GM21717 (cell line): ENCODE measurements at regions not wholly inside any gene's neighbourhood (a gene's known extent, or its start where the extent isn't known, plus 50 kb on each side); places are given as distances from the start of the nearest gene placed in this dataset.
"Not testable (repeated sequence)": the region's sequence is repeated elsewhere in the genome, so short reads cannot be mapped to it uniquely, and the experiment has no call there.

Experiments
- ATAC-seq: cut with Tn5 transposase; IDR thresholded peaks from one replicate; pipeline ENCODE4 v1.9.1; 2021; ENCODE audit warnings: mild to moderate bottlenecking, moderate library complexity; ENCODE audit not compliant: unreplicated experiment

GRCh38 chr6:97449444-97449966 is 166.5 kb upstream of the MMS22L start:
- ATAC-seq: no peak

- ATAC-seq: no peak
Measured at GRCh38 chr6:97450087-97450486, 167.1 kb upstream of the MMS22L start.

GRCh38 chr6:97456070-97456469 is 173.1 kb upstream of the MMS22L start:
- ATAC-seq: no peak

- ATAC-seq: no peak
Measured at GRCh38 chr6:97459535-97459934, 176.5 kb upstream of the MMS22L start.

- no peak for ATAC-seq
Measured at GRCh38 chr6:97459986-97460385, 177.0 kb upstream of the MMS22L start.

- ATAC-seq: no peak
Measured at GRCh38 chr6:97460394-97461080, 177.5 kb upstream of the MMS22L start.

- no peak for ATAC-seq
Measured at GRCh38 chr6:97461218-97461617, 178.2 kb upstream of the MMS22L start.

- no peak for ATAC-seq
Measured at GRCh38 chr6:97462031-97462430, 179.0 kb upstream of the MMS22L start.

GRCh38 chr6:97462938-97463598 is 180.1 kb upstream of the MMS22L start:
- no peak for ATAC-seq

GRCh38 chr6:97465877-97466561 is 183.0 kb upstream of the MMS22L start:
- no peak for ATAC-seq

- no peak for ATAC-seq
Measured at GRCh38 chr6:97468981-97469380, 186.0 kb upstream of the MMS22L start.

GRCh38 chr6:97469451-97469850 is 186.4 kb upstream of the MMS22L start:
- ATAC-seq: no peak

- ATAC-seq: no peak
Measured at GRCh38 chr6:97470322-97470721, 187.3 kb upstream of the MMS22L start.

GRCh38 chr6:97473979-97474378 is 191.0 kb upstream of the MMS22L start:
- ATAC-seq: no peak

GRCh38 chr6:97497713-97498331 is 214.8 kb upstream of the MMS22L start:
- peak; percentile 99 for ATAC-seq

- no peak for ATAC-seq
Measured at GRCh38 chr6:97501853-97502252, 218.8 kb upstream of the MMS22L start.

- ATAC-seq: no peak
Measured at GRCh38 chr6:97508646-97509045, 225.6 kb upstream of the MMS22L start.

GRCh38 chr6:97513260-97513659 is 230.2 kb upstream of the MMS22L start:
- not testable (repeated sequence) for ATAC-seq

- no peak for ATAC-seq
Measured at GRCh38 chr6:97524811-97525210, 241.8 kb upstream of the MMS22L start.

GRCh38 chr6:97535800-97536199 is 252.8 kb upstream of the MMS22L start:
- no peak for ATAC-seq

- no peak for ATAC-seq
Measured at GRCh38 chr6:97548354-97548753, 265.3 kb upstream of the MMS22L start.
